GM12878 (cell line): ENCODE measurements at regions not wholly inside any gene's neighbourhood (a gene's known extent, or its start where the extent isn't known, plus 50 kb on each side); places are given as distances from the start of the nearest gene placed in this dataset.

ENCODE experiments used
- ATAC-seq: fragments of 200-7000 bp; cut with Tn5 transposase; 3 replicates; pipeline ENCODE4 v1.9.1; 2020; ENCODE audit warnings: mild to moderate bottlenecking, moderate library complexity
- BruUV-seq: library from RNA; stranded (reverse); fragments of 400-500 nt; replicated peaks from 2 replicates; lab custom pipeline; 2021; lab: Mats Ljungman, UMichigan
- CTCF ChIA-PET: fragments of 300-600 bp; sonication (Branson Sonifier 250); formaldehyde crosslinking; extraction: SDS; loops from one replicate; lab custom pipeline; 2021; ENCODE audit warnings: inconsistent platforms; lab: Yijun Ruan, JAX
- POLR2A ChIA-PET: fragments of 350-600 bp; formaldehyde crosslinking; extraction: SDS; loops from one replicate; lab custom pipeline; 2021; ENCODE audit warnings: inconsistent platforms; lab: Charles Lee
- RAD21 ChIA-PET: fragments of 300-600 bp; sonication (Branson Sonifier 250); formaldehyde crosslinking; loops from one replicate; lab custom pipeline; 2023; ENCODE audit warnings: antibody characterized with exemption; ENCODE audit not compliant: unreplicated experiment; lab: Charles Lee
- SMC1A ChIA-PET: fragments of 300-600 bp; sonication (Branson Sonifier 250); formaldehyde crosslinking; loops from one replicate; lab custom pipeline; 2023; ENCODE audit not compliant: unreplicated experiment, uncharacterized antibody; lab: Charles Lee
- DNase-seq: peaks from one replicate; pipeline ENCODE4 v3.0.0-alpha.2; 2011; ENCODE audit warnings: low read depth, low spot score
- FAIRE-seq: peaks from 3 replicates; lab custom pipeline; 2011; peaks lifted over from hg19 to GRCh38; lab: Jason Lieb, UNC
- H2AFZ ChIP-seq: 2 replicates; pipeline ENCODE4 v1.6.0; 2011; ENCODE audit warnings: low read depth, low read length, control low read depth; ENCODE audit not compliant: control insufficient read depth
- H3K27ac ChIP-seq: 2 replicates; pipeline ENCODE4 v1.5.1; 2011; ENCODE audit warnings: control low read depth; ENCODE audit not compliant: control insufficient read depth, insufficient read depth
- H3K27me3 ChIP-seq, 2 experiments: replicated peaks in 1 of 2; 2 replicates each; pipeline versions ENCODE4 v1.6.0 to v1.6.1; 2011; ENCODE audit warnings: low read length in 1 of 2; ENCODE audit not compliant: control insufficient read depth in 2 of 2, insufficient read depth in 2 of 2
- H3K36me3 ChIP-seq, 2 experiments: 2 replicates each; pipeline ENCODE4 v1.5.1; 2011; ENCODE audit warnings: low read length in 1 of 2; ENCODE audit not compliant: control insufficient read depth in 2 of 2, insufficient read depth in 2 of 2
- H3K4me1 ChIP-seq: 2 replicates; pipeline ENCODE4 v1.6.1; 2011; ENCODE audit warnings: mild to moderate bottlenecking, low read length, moderate library complexity, mixed read lengths; ENCODE audit not compliant: control insufficient read depth, insufficient read depth
- H3K4me2 ChIP-seq: 2 replicates; pipeline ENCODE4 v1.6.0; 2011; ENCODE audit warnings: control low read depth; ENCODE audit not compliant: control insufficient read depth, insufficient read depth
- H3K4me3 ChIP-seq: fragments of 200-600 bp; sonication (generic); 2 replicates; pipeline ENCODE4 v1.5.1; 2016
- H3K79me2 ChIP-seq: 2 replicates; pipeline ENCODE4 v1.6.0; 2011; ENCODE audit warnings: low read length; ENCODE audit not compliant: control insufficient read depth, insufficient read depth
- H3K9ac ChIP-seq: 2 replicates; pipeline ENCODE4 v1.8.0; 2011; ENCODE audit warnings: low read length, control low read depth, mixed read lengths; ENCODE audit not compliant: control insufficient read depth, insufficient read depth
- H3K9me3 ChIP-seq: replicated peaks from 3 replicates; pipeline ENCODE4 v1.5.1; 2011; ENCODE audit warnings: mild to moderate bottlenecking, low read length; ENCODE audit not compliant: control insufficient read depth, insufficient read depth
- H4K20me1 ChIP-seq: 2 replicates; pipeline ENCODE4 v1.6.0; 2011; ENCODE audit not compliant: control insufficient read depth, insufficient read depth
- BMI1 ChIP-seq: fragments of 450-650 bp; IDR thresholded peaks from 2 replicates; pipeline ENCODE4 v1.6.1; 2016; ENCODE audit warnings: mild to moderate bottlenecking, moderate library complexity, borderline replicate concordance
- CHD2 ChIP-seq: IDR thresholded peaks from 2 replicates; pipeline ENCODE4 v1.6.1; 2011; ENCODE audit warnings: low read depth, low read length, improper control_type of control experiment, borderline replicate concordance
- HDAC2 ChIP-seq: fragments of 200-600 bp; sonication (generic); IDR thresholded peaks from 2 replicates; pipeline ENCODE4 v1.6.1; 2017
- MEF2B ChIP-seq: fragments of 450-650 bp; IDR thresholded peaks from 2 replicates; pipeline ENCODE4 v1.6.1; 2018; ENCODE audit warnings: mild to moderate bottlenecking, moderate library complexity; ENCODE audit not compliant: partially characterized antibody, poor library complexity, severe bottlenecking
- NR2C2 ChIP-seq: IDR thresholded peaks from 2 replicates; pipeline ENCODE4 v1.6.1; 2011; ENCODE audit warnings: borderline replicate concordance, low read depth; ENCODE audit not compliant: control insufficient read depth, insufficient read length
- RAD51 ChIP-seq: fragments of 450-650 bp; IDR thresholded peaks from 2 replicates; pipeline ENCODE4 v1.6.1; 2016; ENCODE audit warnings: moderate library complexity, mild to moderate bottlenecking, inconsistent platforms
- RFX5 ChIP-seq: IDR thresholded peaks from 2 replicates; pipeline ENCODE4 v1.6.1; 2011; ENCODE audit warnings: low read depth, low read length, improper control_type of control experiment
- STAT1 ChIP-seq: fragments of 450-650 bp; conservative IDR thresholded peaks from 2 replicates; pipeline ENCODE4 v1.6.1; 2014; ENCODE audit warnings: antibody characterized with exemption, mild to moderate bottlenecking
- ZNF217 ChIP-seq: fragments of 450-650 bp; IDR thresholded peaks from 2 replicates; pipeline ENCODE4 v1.6.1; 2017; ENCODE audit warnings: antibody characterized with exemption, mild to moderate bottlenecking
- WGBS: methylation state at CpG from one replicate; pipeline ENCODE4 v1.1.6; 2016; ENCODE audit warnings: low lambda C conversion rate; ENCODE audit not compliant: insufficient replicate concordance, insufficient coverage; ENCODE audit errors: missing lambda C conversion rate; 5-methylcytosine and 5-hydroxymethylcytosine counted together
- in situ Hi-C: fragments of 300-500 bp; cut with MboI; formaldehyde crosslinking; loops from 9 replicates; pipeline ENCODE4 v1.14.3; 2018; ENCODE audit warnings: mixed read lengths
- intact Hi-C: fragments of 100-400 bp; cut with micrococcal nuclease; formaldehyde crosslinking; loops from one replicate; pipeline ENCODE4 v1.14.2; 2022; ENCODE audit not compliant: unreplicated experiment
- TF ChIP-seq, protein P1 (sequence below): fragments of 450-650 bp; IDR thresholded peaks from 2 replicates; pipeline ENCODE4 v1.6.1; 2017; ENCODE audit warnings: mild to moderate bottlenecking, moderate library complexity
- TF ChIP-seq, protein P2 (sequence below): IDR thresholded peaks from 2 replicates; pipeline ENCODE4 v1.6.1; 2012; ENCODE audit warnings: low read depth, low read length, improper control_type of control experiment

DNA sequence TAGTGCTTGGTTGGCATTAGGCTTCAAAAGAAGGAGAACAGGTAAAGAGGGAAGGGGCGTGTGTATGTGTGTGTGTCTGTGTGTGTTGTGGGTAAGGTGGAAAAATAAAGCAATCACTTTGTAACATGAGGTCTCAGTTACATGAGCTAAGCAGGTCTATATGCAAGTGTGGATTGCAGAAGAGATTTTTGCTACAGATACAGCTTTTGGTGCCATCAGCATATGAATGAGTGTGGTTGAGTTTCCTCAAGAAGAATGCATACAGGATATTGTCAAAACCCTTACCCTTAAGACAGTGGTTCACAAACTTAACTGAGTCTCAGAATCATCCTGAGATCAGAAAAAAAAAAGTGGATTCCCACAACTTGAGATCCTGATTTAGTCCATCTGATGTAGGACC, 220.5 kb upstream of the HTR2C start:
- H3K4me3 ChIP-seq, result no peak overlapping the region
- CTCF ChIA-PET, result no interaction called here
- no peak overlapping the region for H3K27ac ChIP-seq
- WGBS, result 0% methylated on average over 1 of the region's 1 CpG
- no TSS peak for BruUV-seq
- DNase-seq (no peak), FAIRE-seq (no peak), ATAC-seq (no peak)
- in situ Hi-C loops, result no loop called here
- SMC1A ChIA-PET, result no interaction called here
- RAD21 ChIA-PET, result no interaction called here
- H3K4me1 ChIP-seq, result no peaks in the 10 kb centered on the region
- no peak overlapping the region for H2AFZ ChIP-seq
- H3K4me2 ChIP-seq, result no peak overlapping the region
- intact Hi-C loops, result no loop called here
- H3K36me3 ChIP-seq, result no peaks in the 10 kb centered on the region
- no peak for TF ChIP-seq ZNF217
- no peak for TF ChIP-seq MEF2B
- TF ChIP-seq, all 136 proteins: peak for 0
- H3K9ac ChIP-seq, result no peak overlapping the region
- H3K9me3 ChIP-seq, result no peaks in the 10 kb centered on the region
- POLR2A ChIA-PET, result no interaction called here
- H3K79me2 ChIP-seq, result no peaks in the 10 kb centered on the region
- no peaks in the 10 kb centered on the region for H3K27me3 ChIP-seq
- H4K20me1 ChIP-seq, result no peaks in the 10 kb centered on the region

DNA sequence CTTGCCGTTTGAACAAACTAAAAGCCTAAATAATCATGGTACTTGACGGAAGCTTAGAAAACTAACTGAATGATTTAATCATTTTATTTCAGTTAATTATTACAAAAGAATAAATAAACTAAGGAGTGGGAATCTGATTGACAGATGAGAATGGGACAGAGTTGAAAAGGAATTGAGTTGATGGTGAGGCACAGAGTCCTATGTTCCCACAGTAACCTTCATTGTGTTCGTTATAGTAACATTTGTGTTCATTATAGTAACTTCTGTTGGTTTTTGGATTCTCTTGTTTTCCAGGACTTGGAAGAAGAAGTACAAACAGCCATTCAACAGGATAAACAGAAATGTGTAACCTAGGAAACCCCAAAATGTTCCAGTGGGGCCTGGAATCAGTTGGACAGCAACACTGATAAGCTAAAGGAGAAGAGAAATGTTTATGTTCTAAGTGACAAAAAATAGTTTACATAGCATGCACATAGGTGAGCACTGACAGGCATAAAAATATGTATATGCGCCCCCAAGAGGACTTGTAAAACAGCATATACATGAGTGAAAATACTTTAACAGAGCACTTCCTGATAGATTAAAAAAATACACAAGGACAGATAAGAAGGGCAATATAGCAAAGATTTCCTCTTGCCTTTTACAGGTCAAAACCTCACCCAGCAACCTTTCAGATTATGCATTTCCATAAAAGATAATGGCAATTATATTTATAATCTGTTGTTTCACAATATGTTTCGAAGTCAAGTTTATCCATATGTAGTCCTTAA, 218.6 kb upstream of the HTR2C start:
- no peaks in the 10 kb centered on the region for H3K27me3 ChIP-seq
- FAIRE-seq (no peak), ATAC-seq (no peak), DNase-seq (no peak)
- H3K79me2 ChIP-seq, result no peaks in the 10 kb centered on the region
- no peak overlapping the region for H2AFZ ChIP-seq
- H3K4me2 ChIP-seq, result no peak overlapping the region
- ChIA-PET SMC1A (no interaction called here), CTCF (no interaction called here), RAD21 (no interaction called here), POLR2A (no interaction called here)
- H3K9me3 ChIP-seq, result no peaks in the 10 kb centered on the region
- no TSS peak for BruUV-seq
- in situ Hi-C loops (no loop called here), intact Hi-C loops (no loop called here)
- H3K9ac ChIP-seq, result no peak overlapping the region
- no peak overlapping the region for H3K4me3 ChIP-seq
- no peaks in the 10 kb centered on the region for H4K20me1 ChIP-seq
- WGBS, result 23% methylated on average over 5 of the region's 5 CpGs
- no peaks in the 10 kb centered on the region for H3K4me1 ChIP-seq
- no peak overlapping the region for H3K27ac ChIP-seq
- H3K36me3 ChIP-seq, result no peaks in the 10 kb centered on the region
- TF ChIP-seq RFX5 (no peak), STAT1 (no peak), NR2C2 (no peak), BMI1 (no peak), HDAC2 (no peak), CHD2 (no peak), RAD51 (no peak)
- TF ChIP-seq, protein P1, sequence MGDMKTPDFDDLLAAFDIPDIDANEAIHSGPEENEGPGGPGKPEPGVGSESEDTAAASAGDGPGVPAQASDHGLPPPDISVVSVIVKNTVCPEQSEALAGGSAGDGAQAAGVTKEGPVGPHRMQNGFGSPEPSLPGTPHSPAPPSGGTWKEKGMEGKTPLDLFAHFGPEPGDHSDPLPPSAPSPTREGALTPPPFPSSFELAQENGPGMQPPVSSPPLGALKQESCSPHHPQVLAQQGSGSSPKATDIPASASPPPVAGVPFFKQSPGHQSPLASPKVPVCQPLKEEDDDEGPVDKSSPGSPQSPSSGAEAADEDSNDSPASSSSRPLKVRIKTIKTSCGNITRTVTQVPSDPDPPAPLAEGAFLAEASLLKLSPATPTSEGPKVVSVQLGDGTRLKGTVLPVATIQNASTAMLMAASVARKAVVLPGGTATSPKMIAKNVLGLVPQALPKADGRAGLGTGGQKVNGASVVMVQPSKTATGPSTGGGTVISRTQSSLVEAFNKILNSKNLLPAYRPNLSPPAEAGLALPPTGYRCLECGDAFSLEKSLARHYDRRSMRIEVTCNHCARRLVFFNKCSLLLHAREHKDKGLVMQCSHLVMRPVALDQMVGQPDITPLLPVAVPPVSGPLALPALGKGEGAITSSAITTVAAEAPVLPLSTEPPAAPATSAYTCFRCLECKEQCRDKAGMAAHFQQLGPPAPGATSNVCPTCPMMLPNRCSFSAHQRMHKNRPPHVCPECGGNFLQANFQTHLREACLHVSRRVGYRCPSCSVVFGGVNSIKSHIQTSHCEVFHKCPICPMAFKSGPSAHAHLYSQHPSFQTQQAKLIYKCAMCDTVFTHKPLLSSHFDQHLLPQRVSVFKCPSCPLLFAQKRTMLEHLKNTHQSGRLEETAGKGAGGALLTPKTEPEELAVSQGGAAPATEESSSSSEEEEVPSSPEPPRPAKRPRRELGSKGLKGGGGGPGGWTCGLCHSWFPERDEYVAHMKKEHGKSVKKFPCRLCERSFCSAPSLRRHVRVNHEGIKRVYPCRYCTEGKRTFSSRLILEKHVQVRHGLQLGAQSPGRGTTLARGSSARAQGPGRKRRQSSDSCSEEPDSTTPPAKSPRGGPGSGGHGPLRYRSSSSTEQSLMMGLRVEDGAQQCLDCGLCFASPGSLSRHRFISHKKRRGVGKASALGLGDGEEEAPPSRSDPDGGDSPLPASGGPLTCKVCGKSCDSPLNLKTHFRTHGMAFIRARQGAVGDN, result no peak
- TF ChIP-seq, protein P2, sequence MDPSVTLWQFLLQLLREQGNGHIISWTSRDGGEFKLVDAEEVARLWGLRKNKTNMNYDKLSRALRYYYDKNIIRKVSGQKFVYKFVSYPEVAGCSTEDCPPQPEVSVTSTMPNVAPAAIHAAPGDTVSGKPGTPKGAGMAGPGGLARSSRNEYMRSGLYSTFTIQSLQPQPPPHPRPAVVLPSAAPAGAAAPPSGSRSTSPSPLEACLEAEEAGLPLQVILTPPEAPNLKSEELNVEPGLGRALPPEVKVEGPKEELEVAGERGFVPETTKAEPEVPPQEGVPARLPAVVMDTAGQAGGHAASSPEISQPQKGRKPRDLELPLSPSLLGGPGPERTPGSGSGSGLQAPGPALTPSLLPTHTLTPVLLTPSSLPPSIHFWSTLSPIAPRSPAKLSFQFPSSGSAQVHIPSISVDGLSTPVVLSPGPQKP, result no peak
